Astrocyte of the spinal cord (primary cell): ENCODE measurements at regions not wholly inside any gene's neighbourhood (a gene's known extent, or its start where the extent isn't known, plus 50 kb on each side); places are given as distances from the start of the nearest gene placed in this dataset.
"Not testable (repeated sequence)": the region's sequence is repeated elsewhere in the genome, so short reads cannot be mapped to it uniquely, and the experiment has no call there.

Source experiments
- DNase-seq: peaks from one replicate; pipeline ENCODE4 v3.0.0; 2011; ENCODE audit warnings: low read depth, low spot score
- H3K4me3 ChIP-seq: 2 replicates; pipeline ENCODE4 v1.5.1; 2011; ENCODE audit warnings: low read depth, mild to moderate bottlenecking, low read length, moderate library complexity
- CTCF ChIP-seq: IDR thresholded peaks from 2 replicates; pipeline ENCODE4 v1.5.1; 2012; ENCODE audit warnings: low read depth, mild to moderate bottlenecking, low read length, inconsistent platforms
- in situ Hi-C: cut with HindIII; loops from 2 replicates; pipeline ENCODE4 v1.10.0; 2017; ENCODE audit warnings: low sequenced_read_pairs

- TF ChIP-seq CTCF: no peak
- in situ Hi-C loops: no loop called here
- no peak overlapping the region for H3K4me3 ChIP-seq
- DNase-seq: no peak
Observed at GRCh38 chr10:81725851-81726250, 149.1 kb upstream of the NRG3 start.

DNA sequence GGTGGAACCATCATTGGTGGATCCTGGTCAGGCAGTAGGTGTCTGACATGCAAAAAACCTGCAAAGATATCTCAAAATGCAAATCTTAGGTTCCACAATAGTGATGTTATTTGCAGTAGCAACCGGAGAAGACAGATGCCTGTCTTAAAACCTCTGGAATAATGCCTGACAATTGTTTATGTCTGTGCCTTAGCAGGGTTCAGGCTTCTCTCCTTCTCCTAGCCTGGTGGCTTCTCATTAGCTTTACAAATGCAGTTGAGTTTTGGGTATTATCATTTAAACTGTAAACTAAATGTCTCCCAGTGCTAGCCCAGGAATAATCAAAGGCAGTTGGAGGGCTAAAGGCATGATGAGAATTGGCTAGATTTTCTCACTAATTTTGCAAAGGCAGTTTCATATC, 146.3 kb upstream of the NRG3 start:
- no peak overlapping the region for H3K4me3 ChIP-seq
- DNase-seq: no peak
- in situ Hi-C loops: no loop called here
- no peak for TF ChIP-seq CTCF

GRCh38 chr10:81730891-81731290, 144.1 kb upstream of the NRG3 start:
- in situ Hi-C loops: no loop called here
- no peak for TF ChIP-seq CTCF
- no peak overlapping the region for H3K4me3 ChIP-seq
- DNase-seq: no peak

DNA sequence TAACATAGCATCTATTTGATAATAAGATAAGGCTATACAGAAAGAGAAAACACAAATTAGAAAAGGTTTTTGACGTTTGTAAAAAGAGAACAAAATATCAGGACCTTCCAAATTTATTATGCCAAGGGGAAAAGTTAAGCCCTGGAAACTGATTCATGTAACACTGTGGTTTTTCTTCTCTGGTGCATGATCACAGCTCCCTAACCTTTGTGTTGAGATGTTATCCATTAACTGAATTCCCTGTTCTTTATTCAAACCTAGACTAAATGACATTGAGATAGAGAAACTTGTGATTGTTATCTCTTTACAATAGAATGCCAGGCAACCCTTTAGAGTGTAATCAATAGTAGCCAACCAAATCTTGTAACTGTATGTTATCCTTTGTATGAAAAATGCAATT, 141.5 kb upstream of the NRG3 start:
- no peak for DNase-seq

DNA sequence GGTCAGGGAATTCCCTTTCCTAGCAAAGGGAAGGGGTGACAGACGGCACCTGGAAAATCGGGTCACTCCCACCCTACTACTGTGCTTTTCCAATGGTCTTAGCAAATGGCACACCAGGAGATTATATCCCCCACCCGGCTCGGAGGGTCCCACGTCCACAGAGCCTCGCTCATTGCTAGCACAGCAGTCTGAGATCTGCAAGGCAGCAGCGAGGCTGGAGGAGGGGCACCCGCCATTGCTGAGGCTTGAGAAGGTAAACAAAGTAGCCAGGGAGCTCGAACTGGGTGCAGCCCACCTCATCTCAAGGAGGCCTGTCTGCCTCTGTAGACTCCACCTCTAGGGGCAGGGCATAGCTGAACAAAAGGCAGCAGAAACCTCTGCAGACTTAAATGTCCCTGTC, 139.8 kb upstream of the NRG3 start:
- H3K4me3 ChIP-seq, DNase-seq, in situ Hi-C loops: not testable (repeated sequence)

More for the DNA sequence above, 141.5 kb upstream of the NRG3 start:
- H3K4me3 ChIP-seq: no peak overlapping the region
- TF ChIP-seq CTCF: no peak
- in situ Hi-C loops: no loop called here

DNA sequence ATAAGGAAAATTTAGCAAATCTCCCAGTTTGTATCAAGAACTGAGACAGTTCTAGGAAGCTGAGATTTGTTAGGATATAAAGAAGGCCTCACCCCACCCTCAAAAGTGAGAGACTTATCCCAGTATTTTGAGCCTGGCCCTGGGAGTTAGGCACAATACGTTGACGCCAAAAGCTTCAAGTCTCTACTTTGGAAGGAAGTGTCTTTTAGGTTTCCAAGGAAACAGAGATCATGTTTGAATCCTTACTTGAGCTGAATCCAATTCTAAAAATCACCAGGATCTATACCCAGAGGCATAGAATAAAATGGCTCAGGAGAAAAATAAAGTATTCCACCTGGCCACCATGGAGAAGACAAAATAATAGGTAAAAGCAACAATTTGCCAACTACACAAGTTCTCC, 115.9 kb upstream of the NRG3 start:
- H3K4me3 ChIP-seq: no peak overlapping the region
- DNase-seq: no peak
- in situ Hi-C loops: no loop called here
- TF ChIP-seq CTCF: no peak

DNA sequence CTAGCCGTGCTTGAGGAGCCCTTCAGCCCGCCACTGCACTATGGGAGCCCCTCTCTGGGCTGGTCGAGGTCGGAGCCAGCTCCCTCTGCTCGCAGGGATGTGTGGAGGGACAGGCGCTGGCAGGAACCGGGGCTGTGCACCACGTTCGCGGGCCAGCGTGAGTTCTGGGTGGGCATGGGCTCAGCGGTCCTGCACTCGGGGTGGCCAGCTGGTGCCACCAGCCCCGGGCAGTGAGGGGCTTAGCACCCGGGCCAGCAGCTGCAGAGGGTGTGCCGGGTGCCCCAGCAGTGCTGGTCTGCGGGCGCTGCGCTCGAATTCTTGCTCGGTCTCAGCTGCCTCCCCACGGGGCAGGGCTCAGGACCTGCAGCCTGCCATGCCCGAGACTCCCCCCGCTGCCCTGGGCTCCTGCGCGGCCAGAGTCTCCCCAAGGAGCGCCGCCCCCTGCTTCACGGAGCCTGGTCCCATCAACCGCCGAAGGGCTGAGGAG, 90.8 kb upstream of the NRG3 start:
- no peak overlapping the region for H3K4me3 ChIP-seq
- DNase-seq: no peak
- in situ Hi-C loops: no loop called here
- TF ChIP-seq CTCF: no peak
